Endothelial cell of umbilical vein (primary cell): ENCODE measurements at regions not wholly inside any gene's neighbourhood (a gene's known extent, or its start where the extent isn't known, plus 50 kb on each side); places are given as distances from the start of the nearest gene placed in this dataset.

Source experiments
- BruUV-seq: library from RNA; stranded (reverse); fragments of 400-500 nt; replicated peaks from 2 replicates; lab custom pipeline; 2021; lab: Mats Ljungman, UMichigan
- CTCF ChIA-PET: fragments of 300-600, 350-600 bp; sonication (Branson Sonifier 250); formaldehyde crosslinking; loops from one replicate; lab custom pipeline; 2021; ENCODE audit warnings: antibody characterized with exemption, inconsistent platforms; lab: Charles Lee
- POLR2A ChIA-PET: fragments of 300-600, 350-600 bp; sonication (Branson Sonifier 250); formaldehyde crosslinking; loops from one replicate; lab custom pipeline; 2021; ENCODE audit warnings: antibody characterized with exemption, inconsistent platforms; lab: Charles Lee
- DNase-seq: peaks from one replicate; pipeline ENCODE4 v3.0.0-alpha.2; 2011; ENCODE audit warnings: low read depth, low spot score
- FAIRE-seq: peaks from 2 replicates; lab custom pipeline; 2011; peaks lifted over from hg19 to GRCh38; lab: Jason Lieb, UNC
- H2AFZ ChIP-seq: 2 replicates; pipeline ENCODE4 v1.6.0; 2012; ENCODE audit warnings: low read depth, low read length, control low read depth, inconsistent platforms
- H3K27ac ChIP-seq: 2 replicates; pipeline ENCODE4 v1.5.1; 2011; ENCODE audit warnings: low read depth, mild to moderate bottlenecking, control low read depth, low read length, moderate library complexity; ENCODE audit not compliant: insufficient read depth
- H3K27me3 ChIP-seq, 2 experiments: 2 replicates each; pipeline versions ENCODE4 v1.6.0 to v1.6.1; 2011; ENCODE audit warnings: low read length in 2 of 2, mixed read lengths in 1 of 2; ENCODE audit not compliant: control insufficient read depth in 2 of 2, insufficient read depth in 2 of 2
- H3K36me3 ChIP-seq, 2 experiments: 2 replicates in 1 of 2; 3 replicates in 1 of 2; pipeline ENCODE4 v1.5.1; 2011; ENCODE audit warnings: low read length in 2 of 2, mild to moderate bottlenecking in 1 of 2, moderate library complexity in 1 of 2; ENCODE audit not compliant: control insufficient read depth in 2 of 2, insufficient read depth in 2 of 2; ENCODE audit errors: extremely low read depth in 1 of 2
- H3K4me1 ChIP-seq: 3 replicates; pipeline ENCODE4 v1.5.1; 2011; ENCODE audit warnings: mild to moderate bottlenecking, low read length; ENCODE audit not compliant: control insufficient read depth, insufficient read depth; ENCODE audit errors: extremely low read depth
- H3K4me2 ChIP-seq: 2 replicates; pipeline ENCODE4 v1.6.1; 2011; ENCODE audit warnings: low read length, control low read depth, mixed read lengths; ENCODE audit not compliant: insufficient read depth
- H3K4me3 ChIP-seq, 3 experiments: fragments of 200-600 bp in 1 of 3; sonication (generic), shearing (Covaris generic) in 1 of 3; replicated peaks in 1 of 3; 2 replicates each; pipeline ENCODE4 v1.5.1; 2011 to 2016; ENCODE audit warnings: control low read depth in 3 of 3, low read length in 3 of 3, mild to moderate bottlenecking in 2 of 3, inconsistent platforms in 1 of 3, low read depth in 1 of 3, moderate library complexity in 1 of 3; ENCODE audit not compliant: insufficient read depth in 1 of 3
- H3K79me2 ChIP-seq: 2 replicates; pipeline ENCODE4 v1.6.0; 2012; ENCODE audit warnings: low read length, inconsistent platforms; ENCODE audit not compliant: control insufficient read depth, insufficient read depth
- H3K9ac ChIP-seq: replicated peaks from 2 replicates; pipeline ENCODE3; 2011; ENCODE audit warnings: low read length, control low read depth; ENCODE audit not compliant: insufficient read depth; ENCODE audit errors: extremely low read depth
- H3K9me1 ChIP-seq: replicated peaks from 3 replicates; pipeline ENCODE4 v1.6.0; 2011; ENCODE audit warnings: mild to moderate bottlenecking, low read length; ENCODE audit not compliant: control insufficient read depth, insufficient read depth; ENCODE audit errors: extremely low read depth
- H3K9me3 ChIP-seq: replicated peaks from 2 replicates; pipeline ENCODE4 v1.5.1; 2012; ENCODE audit warnings: low read length, inconsistent platforms; ENCODE audit not compliant: control insufficient read depth, insufficient read depth
- H4K20me1 ChIP-seq: replicated peaks from 2 replicates; pipeline ENCODE3; 2011; ENCODE audit warnings: mild to moderate bottlenecking, low read length; ENCODE audit not compliant: control insufficient read depth, insufficient read depth; ENCODE audit errors: extremely low read depth
- EZH2 ChIP-seq: IDR thresholded peaks from 2 replicates; pipeline ENCODE4 v1.6.1; 2012; ENCODE audit warnings: borderline replicate concordance, low read depth, mild to moderate bottlenecking, moderate library complexity, low read length, inconsistent platforms; ENCODE audit not compliant: severe bottlenecking
- FOS ChIP-seq: IDR thresholded peaks from 2 replicates; pipeline ENCODE4 v1.6.1; 2011; ENCODE audit warnings: mild to moderate bottlenecking, low read length, moderate library complexity, borderline replicate concordance; ENCODE audit not compliant: insufficient read depth
- GATA2 ChIP-seq: IDR thresholded peaks from 2 replicates; pipeline ENCODE4 v1.7.0; 2011; ENCODE audit warnings: low read depth, mild to moderate bottlenecking, moderate library complexity, mixed read lengths, low read length; ENCODE audit not compliant: insufficient read length, insufficient read depth
- JUN ChIP-seq: IDR thresholded peaks from 2 replicates; pipeline ENCODE4 v1.6.1; 2011; ENCODE audit warnings: borderline replicate concordance, low read depth; ENCODE audit not compliant: insufficient read length, insufficient read depth
- MYC ChIP-seq: IDR thresholded peaks from one replicate; pipeline ENCODE4 v1.6.1; 2011; ENCODE audit warnings: mild to moderate bottlenecking, low read depth, low read length
- POLR2A ChIP-seq: IDR thresholded peaks from 2 replicates; pipeline ENCODE4 v1.6.1; 2012; ENCODE audit warnings: low read depth, mild to moderate bottlenecking, control low read depth, low read length
- POLR2AphosphoS5 ChIP-seq: IDR thresholded peaks from 2 replicates; pipeline ENCODE4 v1.6.1; 2012; ENCODE audit warnings: low read depth, mild to moderate bottlenecking, control low read depth, low read length, moderate library complexity; ENCODE audit not compliant: insufficient read depth
- dilution Hi-C: fragments of 300-500 bp; cut with MboI; formaldehyde crosslinking; loops from one replicate; pipeline ENCODE4 v1.15.0; 2019; ENCODE audit warnings: low sequenced_read_pairs; ENCODE audit not compliant: extremely low pct_ligation_motif_present
- intact Hi-C: fragments of 100-400 bp; cut with micrococcal nuclease; formaldehyde crosslinking; loops from one replicate; pipeline ENCODE4 v1.10.0; 2022
- TF ChIP-seq, protein P1 (sequence below), 2 donors: IDR thresholded peaks; 1 replicate in 1 of 2; 2 replicates in 1 of 2; pipeline ENCODE4 v1.5.1; 2011; ENCODE audit warnings: low read length in 2 of 2, mild to moderate bottlenecking in 2 of 2, moderate library complexity in 2 of 2, control low read depth in 1 of 2, inconsistent platforms in 1 of 2, low read depth in 1 of 2; ENCODE audit not compliant: insufficient read depth in 1 of 2; ENCODE audit errors: extremely low read depth in 1 of 2
- TF ChIP-seq, protein P2 (sequence below): IDR thresholded peaks from 2 replicates; pipeline ENCODE4 v1.6.1; 2011; ENCODE audit not compliant: insufficient read depth, insufficient read length

DNA sequence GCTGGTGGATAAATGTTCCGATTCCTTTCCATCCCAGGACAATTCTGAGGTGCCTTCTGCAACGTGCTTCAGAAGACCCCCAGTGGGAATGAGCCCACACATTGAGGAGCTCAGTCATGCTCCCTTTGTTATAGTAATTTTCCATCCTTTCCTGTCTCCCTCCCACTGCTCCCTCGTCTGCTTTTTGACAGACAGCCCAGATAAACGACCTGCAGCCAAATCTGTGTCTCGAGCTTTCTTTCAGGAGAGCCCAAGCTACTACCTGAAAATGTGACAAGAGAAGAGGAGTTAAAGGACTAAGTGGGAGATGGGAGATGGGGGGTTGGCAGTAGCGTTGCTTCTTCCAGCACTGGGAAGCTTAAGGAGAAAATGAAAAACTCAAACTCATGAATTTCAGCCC is 65.9 kb upstream of the LRRN2 start:
- ChIA-PET CTCF (interaction anchor here (1.4 to 1.9 kb wide), 3 partner anchors 10 to 40 kb away, joined by 4 to 10 read pairs (median 4); no protein-coding TSS in a partner anchor), POLR2A (no interaction called here)
- no peaks in the 10 kb centered on the region for H3K79me2 ChIP-seq
- H3K9me1 ChIP-seq, result no peaks in the 10 kb centered on the region
- H4K20me1 ChIP-seq, result no peaks in the 10 kb centered on the region
- no peaks in the 10 kb centered on the region for H3K9me3 ChIP-seq
- TF ChIP-seq JUN, result no peak
- BruUV-seq, result no TSS peak
- no peaks in the 10 kb centered on the region for H3K36me3 ChIP-seq
- H2AFZ ChIP-seq, result no peak overlapping the region
- no peak overlapping the region for H3K4me3 ChIP-seq
- no peak overlapping the region for H3K9ac ChIP-seq
- H3K4me2 ChIP-seq, result no peak overlapping the region
- FAIRE-seq (no peak), DNase-seq (no peak)
- H3K27ac ChIP-seq, result no peak overlapping the region
- H3K27me3 ChIP-seq, result peaks cover 2% of the 10 kb centered on the region in 2 experiments
- H3K4me1 ChIP-seq, result no peaks in the 10 kb centered on the region
- dilution Hi-C loops, result no loop called here
- intact Hi-C loops, result no loop called here

DNA sequence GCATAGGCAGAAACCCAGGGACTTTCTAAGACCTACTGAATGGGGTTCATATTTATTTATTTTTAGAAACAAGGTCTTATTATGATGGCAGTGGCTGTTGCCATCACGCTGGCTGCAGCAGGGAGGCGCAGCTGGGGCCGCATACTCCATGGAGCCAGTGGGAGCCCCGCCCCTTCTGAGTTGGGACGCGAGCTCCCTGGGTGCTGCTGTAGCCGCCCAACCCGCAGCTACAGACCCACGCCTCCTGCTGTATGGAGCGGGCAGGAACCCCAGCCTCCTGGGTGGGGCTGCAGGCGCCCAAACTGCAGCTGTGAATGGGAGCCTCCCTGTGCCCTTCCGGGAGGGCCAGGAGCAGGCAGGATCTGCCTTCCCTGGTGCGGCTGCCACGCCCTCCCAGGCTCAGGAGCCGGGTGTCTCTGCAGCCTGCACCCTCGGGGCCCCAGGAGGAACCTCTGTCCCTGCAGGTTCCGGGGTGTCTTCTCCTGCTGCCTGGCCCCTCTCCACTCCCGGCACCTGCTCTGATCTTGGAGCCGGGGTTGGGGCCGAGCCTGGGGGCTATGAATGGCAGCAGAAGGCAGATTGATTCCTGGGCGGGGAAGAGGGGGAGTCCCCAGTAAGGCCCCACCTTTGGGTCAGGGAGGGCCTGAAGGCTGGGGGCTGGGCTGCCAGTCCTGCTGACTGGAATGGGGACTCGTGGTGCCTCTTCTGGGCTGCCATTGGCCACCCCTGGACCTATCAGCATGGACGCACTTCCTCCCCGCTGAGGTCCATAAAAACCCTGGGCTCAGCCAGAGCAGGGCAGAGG is 66.5 kb upstream of the LRRN2 start:
- TF ChIP-seq EZH2 (no peak), MYC (no peak), POLR2AphosphoS5 (no peak), JUN (no peak), FOS (no peak), POLR2A (no peak), GATA2 (no peak)
- TF ChIP-seq, protein P1, sequence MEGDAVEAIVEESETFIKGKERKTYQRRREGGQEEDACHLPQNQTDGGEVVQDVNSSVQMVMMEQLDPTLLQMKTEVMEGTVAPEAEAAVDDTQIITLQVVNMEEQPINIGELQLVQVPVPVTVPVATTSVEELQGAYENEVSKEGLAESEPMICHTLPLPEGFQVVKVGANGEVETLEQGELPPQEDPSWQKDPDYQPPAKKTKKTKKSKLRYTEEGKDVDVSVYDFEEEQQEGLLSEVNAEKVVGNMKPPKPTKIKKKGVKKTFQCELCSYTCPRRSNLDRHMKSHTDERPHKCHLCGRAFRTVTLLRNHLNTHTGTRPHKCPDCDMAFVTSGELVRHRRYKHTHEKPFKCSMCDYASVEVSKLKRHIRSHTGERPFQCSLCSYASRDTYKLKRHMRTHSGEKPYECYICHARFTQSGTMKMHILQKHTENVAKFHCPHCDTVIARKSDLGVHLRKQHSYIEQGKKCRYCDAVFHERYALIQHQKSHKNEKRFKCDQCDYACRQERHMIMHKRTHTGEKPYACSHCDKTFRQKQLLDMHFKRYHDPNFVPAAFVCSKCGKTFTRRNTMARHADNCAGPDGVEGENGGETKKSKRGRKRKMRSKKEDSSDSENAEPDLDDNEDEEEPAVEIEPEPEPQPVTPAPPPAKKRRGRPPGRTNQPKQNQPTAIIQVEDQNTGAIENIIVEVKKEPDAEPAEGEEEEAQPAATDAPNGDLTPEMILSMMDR (IDR thresholded peaks at IDR 0.05; ENCODE audit: extremely low read depth in 1 of 2, insufficient read depth in 1 of 2, low read depth in 1 of 2, low read length in 2 of 2), result no peak
- TF ChIP-seq, protein P2, sequence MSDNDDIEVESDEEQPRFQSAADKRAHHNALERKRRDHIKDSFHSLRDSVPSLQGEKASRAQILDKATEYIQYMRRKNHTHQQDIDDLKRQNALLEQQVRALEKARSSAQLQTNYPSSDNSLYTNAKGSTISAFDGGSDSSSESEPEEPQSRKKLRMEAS, result no peak
- no peak for DNase-seq
- Histone ChIP-seq H4K20me1 (no peaks in the 10 kb centered on the region), H3K9me1 (no peaks in the 10 kb centered on the region), H3K9me3 (no peaks in the 10 kb centered on the region), H3K4me1 (no peaks in the 10 kb centered on the region), H3K4me2 (no peak overlapping the region), H3K27ac (no peak overlapping the region), H3K79me2 (no peaks in the 10 kb centered on the region), H2AFZ (no peak overlapping the region), H3K4me3 (no peak overlapping the region), H3K36me3 (no peaks in the 10 kb centered on the region), H3K27me3 (peaks cover 2 to 4% of the 10 kb centered on the region in 2 experiments), H3K9ac (no peak overlapping the region)
- BruUV-seq, result no TSS peak
- dilution Hi-C loops (no loop called here), intact Hi-C loops (no loop called here)
- FAIRE-seq, result no peak
- ChIA-PET CTCF (interaction anchor here (1.4 to 1.9 kb wide), 3 partner anchors 9 to 187 kb away, joined by 4 read pairs; no protein-coding TSS in a partner anchor), POLR2A (no interaction called here)
